K562 (cell line): ENCODE measurements at regions not wholly inside any gene's neighbourhood (a gene's known extent, or its start where the extent isn't known, plus 50 kb on each side); places are given as distances from the start of the nearest gene placed in this dataset.
A peak's percentile ranks its signal among the peaks of the same experiment; 100 is the strongest.

Source experiments
- CSDE1 ChIP-seq, 2 experiments: fragments of 450-650 bp; IDR thresholded peaks; 2 replicates each; pipeline ENCODE4 v1.6.1; 2016; ENCODE audit warnings: mild to moderate bottlenecking in 1 of 2
- GMEB1 ChIP-seq: fragments of 250-450 bp; sonication (Bioruptor Pico); IDR thresholded peaks from 2 replicates; pipeline ENCODE4 v1.4.0; 2020; ENCODE audit warnings: mild to moderate bottlenecking
- HBP1 ChIP-seq: fragments of 450-650 bp; formaldehyde crosslinking; IDR thresholded peaks from 2 replicates; pipeline ENCODE4 v1.4.0; 2022; ENCODE audit warnings: missing genetic modification characterization
- HCFC1 ChIP-seq: IDR thresholded peaks from 2 replicates; pipeline ENCODE4 v1.6.1; 2012; ENCODE audit warnings: low read depth, low read length, improper control_type of control experiment
- HIVEP1 ChIP-seq: fragments of 250-450 bp; sonication (Bioruptor Pico); IDR thresholded peaks from 2 replicates; pipeline ENCODE4 v1.4.0; 2020; ENCODE audit warnings: mild to moderate bottlenecking
- HMBOX1 ChIP-seq: sonication (generic); IDR thresholded peaks from 2 replicates; pipeline ENCODE4 v1.6.1; 2016
- MEIS2 ChIP-seq: fragments of 450-650 bp; IDR thresholded peaks from 2 replicates; pipeline ENCODE4 v1.6.1; 2014; ENCODE audit warnings: mild to moderate bottlenecking; ENCODE audit not compliant: partially characterized antibody
- PHTF2 ChIP-seq: fragments of 250-450 bp; sonication (Bioruptor Pico); IDR thresholded peaks from 2 replicates; pipeline ENCODE4 v1.5.0; 2021; ENCODE audit warnings: mild to moderate bottlenecking
- SP2 ChIP-seq: IDR thresholded peaks from 2 replicates; pipeline ENCODE4 v1.6.1; 2011; ENCODE audit warnings: mild to moderate bottlenecking, low read depth, low read length, moderate library complexity; ENCODE audit not compliant: poor library complexity, severe bottlenecking; ENCODE audit errors: extremely low read depth
- TEAD2 ChIP-seq: fragments of 450-650 bp; IDR thresholded peaks from 2 replicates; pipeline ENCODE4 v1.6.1; 2016; ENCODE audit warnings: missing genetic modification characterization, control low read depth, missing compliant biosample characterization
- ZBTB12 ChIP-seq: fragments of 250-450 bp; sonication (Bioruptor Pico); IDR thresholded peaks from 2 replicates; pipeline ENCODE4 v1.4.0; 2020
- ZBTB7A ChIP-seq: IDR thresholded peaks from 2 replicates; pipeline ENCODE4 v1.6.1; 2011; ENCODE audit warnings: low read depth, mild to moderate bottlenecking, low read length, moderate library complexity, borderline replicate concordance; ENCODE audit not compliant: control insufficient read depth
- ZNF197 ChIP-seq: fragments of 200-800 bp; sonication (Bioruptor generic); IDR thresholded peaks from 2 replicates; pipeline ENCODE4 v1.6.1; 2016; ENCODE audit warnings: low read depth, missing genetic modification characterization, missing compliant biosample characterization
- TF ChIP-seq, protein P1 (sequence below): fragments of 250-450 bp; sonication (Bioruptor Pico); IDR thresholded peaks from 2 replicates; pipeline ENCODE4 v1.6.1; 2021; ENCODE audit warnings: mild to moderate bottlenecking
- TF ChIP-seq, protein P2 (sequence below): fragments of 250-450 bp; sonication (Bioruptor Pico); IDR thresholded peaks from 2 replicates; pipeline ENCODE4 v1.8.0; 2022; ENCODE audit warnings: inconsistent platforms
- TF ChIP-seq, protein P3 (sequence below): fragments of 450-650 bp; formaldehyde crosslinking; IDR thresholded peaks from 2 replicates; pipeline ENCODE4 v1.4.0; 2020; ENCODE audit warnings: mild to moderate bottlenecking

- TF ChIP-seq ZNF197 (CRISPR knock-in tag): peak; percentile 35; the same call in 1 of the 2 replicates
- 0 out of 2 replicates have a peak, but pooled peaks have one; percentile 36 for TF ChIP-seq HIVEP1 (CRISPR knock-in tag)
- TF ChIP-seq CSDE1 (IDR thresholded peaks at IDR 0.05): no peak
- TF ChIP-seq GMEB1 (CRISPR knock-in tag): peak; percentile 23; the same call in 1 of the 2 replicates
- no peak for TF ChIP-seq PHTF2 (CRISPR knock-in tag)
- no peak for TF ChIP-seq HBP1
- no peak for TF ChIP-seq SP2
- 0 out of 2 replicates have a peak, but pooled peaks have one; percentile 22 for TF ChIP-seq ZBTB7A
- TF ChIP-seq TEAD2: 0 out of 2 replicates have a peak, but pooled peaks have one; percentile 1
- TF ChIP-seq, protein P1, sequence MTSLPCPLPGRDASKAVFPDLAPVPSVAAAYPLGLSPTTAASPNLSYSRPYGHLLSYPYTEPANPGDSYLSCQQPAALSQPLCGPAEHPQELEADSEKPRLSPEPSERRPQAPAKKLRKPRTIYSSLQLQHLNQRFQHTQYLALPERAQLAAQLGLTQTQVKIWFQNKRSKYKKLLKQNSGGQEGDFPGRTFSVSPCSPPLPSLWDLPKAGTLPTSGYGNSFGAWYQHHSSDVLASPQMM (CRISPR knock-in tag): no peak
- TF ChIP-seq, protein P2, sequence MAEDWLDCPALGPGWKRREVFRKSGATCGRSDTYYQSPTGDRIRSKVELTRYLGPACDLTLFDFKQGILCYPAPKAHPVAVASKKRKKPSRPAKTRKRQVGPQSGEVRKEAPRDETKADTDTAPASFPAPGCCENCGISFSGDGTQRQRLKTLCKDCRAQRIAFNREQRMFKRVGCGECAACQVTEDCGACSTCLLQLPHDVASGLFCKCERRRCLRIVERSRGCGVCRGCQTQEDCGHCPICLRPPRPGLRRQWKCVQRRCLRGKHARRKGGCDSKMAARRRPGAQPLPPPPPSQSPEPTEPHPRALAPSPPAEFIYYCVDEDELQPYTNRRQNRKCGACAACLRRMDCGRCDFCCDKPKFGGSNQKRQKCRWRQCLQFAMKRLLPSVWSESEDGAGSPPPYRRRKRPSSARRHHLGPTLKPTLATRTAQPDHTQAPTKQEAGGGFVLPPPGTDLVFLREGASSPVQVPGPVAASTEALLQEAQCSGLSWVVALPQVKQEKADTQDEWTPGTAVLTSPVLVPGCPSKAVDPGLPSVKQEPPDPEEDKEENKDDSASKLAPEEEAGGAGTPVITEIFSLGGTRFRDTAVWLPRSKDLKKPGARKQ (CRISPR knock-in tag): no peak
- TF ChIP-seq HMBOX1: no peak
- no peak for TF ChIP-seq ZBTB12 (CRISPR knock-in tag)
- no peak for TF ChIP-seq HCFC1
- TF ChIP-seq, protein P3, sequence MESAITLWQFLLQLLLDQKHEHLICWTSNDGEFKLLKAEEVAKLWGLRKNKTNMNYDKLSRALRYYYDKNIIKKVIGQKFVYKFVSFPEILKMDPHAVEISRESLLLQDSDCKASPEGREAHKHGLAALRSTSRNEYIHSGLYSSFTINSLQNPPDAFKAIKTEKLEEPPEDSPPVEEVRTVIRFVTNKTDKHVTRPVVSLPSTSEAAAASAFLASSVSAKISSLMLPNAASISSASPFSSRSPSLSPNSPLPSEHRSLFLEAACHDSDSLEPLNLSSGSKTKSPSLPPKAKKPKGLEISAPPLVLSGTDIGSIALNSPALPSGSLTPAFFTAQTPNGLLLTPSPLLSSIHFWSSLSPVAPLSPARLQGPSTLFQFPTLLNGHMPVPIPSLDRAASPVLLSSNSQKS (CRISPR knock-in tag): no peak
- TF ChIP-seq MEIS2: no peak
Observed at GRCh38 chr6:15906420-15907016, 222.4 kb upstream of the MYLIP start (continued).
